Mucosa of rectum (tissue), 2 donors: ENCODE measurements at regions not wholly inside any gene's neighbourhood (a gene's known extent, or its start where the extent isn't known, plus 50 kb on each side); places are given as distances from the start of the nearest gene placed in this dataset.

Source experiments
- H3K27ac ChIP-seq, 2 donors: one replicate each; pipeline ENCODE4 v1.7.0; 2013; ENCODE audit warnings: inconsistent platforms in 2 of 2, low read depth in 2 of 2, low read length in 2 of 2
- H3K27me3 ChIP-seq, 2 donors: one replicate each; pipeline ENCODE4 v1.7.0; 2013; ENCODE audit warnings: low read length in 2 of 2; ENCODE audit not compliant: control insufficient read depth in 2 of 2, insufficient read depth in 2 of 2
- H3K36me3 ChIP-seq, 2 donors: one replicate each; pipeline ENCODE4 v1.7.0; 2013; ENCODE audit warnings: low read length in 2 of 2; ENCODE audit not compliant: control insufficient read depth in 2 of 2, insufficient read depth in 2 of 2
- H3K4me1 ChIP-seq, 2 donors: one replicate each; pipeline ENCODE4 v1.7.0; 2013; ENCODE audit warnings: low read length in 2 of 2, mild to moderate bottlenecking in 1 of 2; ENCODE audit not compliant: control insufficient read depth in 2 of 2, insufficient read depth in 2 of 2
- H3K4me3 ChIP-seq, 2 donors: one replicate each; pipeline ENCODE4 v1.7.0; 2013; ENCODE audit warnings: low read length in 2 of 2
- H3K9ac ChIP-seq, 2 donors: one replicate each; pipeline ENCODE4 v1.7.0; 2013; ENCODE audit warnings: low read length in 2 of 2, low read depth in 1 of 2, mild to moderate bottlenecking in 1 of 2
- H3K9me3 ChIP-seq, 2 donors: one replicate each; pipeline ENCODE4 v1.7.0; 2013; ENCODE audit warnings: low read length in 2 of 2; ENCODE audit not compliant: control insufficient read depth in 2 of 2
- donor health status: healthy.
- donor health status: Normal muscosa, but diverticular disease.

DNA sequence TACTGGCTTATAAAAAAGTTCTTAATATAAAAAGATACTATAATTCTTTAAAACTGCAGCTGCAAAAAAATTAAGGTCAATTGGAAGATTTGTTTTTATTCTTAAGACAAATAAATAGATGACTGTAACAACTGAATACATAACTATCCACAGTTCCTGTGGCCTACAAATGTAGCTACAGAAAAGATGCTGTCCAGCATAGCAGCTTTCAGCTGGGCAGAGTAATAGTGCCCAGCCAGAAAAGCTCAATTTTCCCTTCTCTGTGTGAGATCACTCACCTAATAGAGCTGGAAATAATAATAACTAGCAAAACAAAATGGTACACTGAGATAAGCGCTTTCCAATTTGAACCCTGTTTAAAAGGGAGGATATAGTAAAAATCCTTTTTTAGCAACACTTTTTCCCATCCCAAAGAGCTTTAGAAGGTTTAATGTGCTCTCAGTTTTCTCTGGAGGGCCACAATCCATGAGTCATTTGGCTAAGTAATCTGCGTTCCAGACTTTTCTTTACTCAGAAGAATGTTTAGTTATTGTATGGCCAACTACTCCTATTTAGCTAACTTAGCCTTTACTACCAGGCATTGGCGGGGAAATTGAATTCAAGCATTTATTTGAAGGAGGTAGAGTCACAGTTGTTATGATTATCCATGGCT is 158.1 kb upstream of the SLC39A10 start:
- H3K36me3 ChIP-seq: no peaks in the 10 kb centered on the region
- no peaks in the 10 kb centered on the region for H3K4me1 ChIP-seq
- H3K9ac ChIP-seq: no peak overlapping the region

DNA sequence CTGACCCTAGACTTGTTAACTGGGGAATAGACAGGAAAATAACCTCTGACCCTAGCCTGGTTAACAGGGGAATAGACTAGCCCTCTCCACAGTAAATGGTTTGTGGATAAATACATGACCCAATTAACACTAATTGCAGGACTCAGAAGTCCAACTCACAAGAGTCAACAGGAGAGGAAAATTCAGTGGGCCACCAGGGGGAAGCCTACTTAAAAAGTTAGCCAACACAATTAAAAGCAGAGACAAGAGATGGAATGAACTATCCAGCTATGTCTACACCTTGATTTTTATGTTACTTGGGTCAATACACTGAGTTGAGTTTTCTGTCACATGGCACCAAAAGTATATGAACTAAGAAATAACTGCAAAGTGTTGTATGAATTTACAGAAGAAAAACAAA is 158.8 kb upstream of the SLC39A10 start:
- Histone ChIP-seq H3K4me3 (no peak overlapping the region), H3K36me3 (no peaks in the 10 kb centered on the region), H3K9me3 (no peaks in the 10 kb centered on the region), H3K27me3 (no peaks in the 10 kb centered on the region), H3K27ac (no peak overlapping the region), H3K4me1 (no peaks in the 10 kb centered on the region), H3K9ac (no peak overlapping the region)

More for the DNA sequence above, 158.1 kb upstream of the SLC39A10 start:
- no peaks in the 10 kb centered on the region for H3K27me3 ChIP-seq
- no peak overlapping the region for H3K27ac ChIP-seq
- no peaks in the 10 kb centered on the region for H3K9me3 ChIP-seq
- no peak overlapping the region for H3K4me3 ChIP-seq

DNA sequence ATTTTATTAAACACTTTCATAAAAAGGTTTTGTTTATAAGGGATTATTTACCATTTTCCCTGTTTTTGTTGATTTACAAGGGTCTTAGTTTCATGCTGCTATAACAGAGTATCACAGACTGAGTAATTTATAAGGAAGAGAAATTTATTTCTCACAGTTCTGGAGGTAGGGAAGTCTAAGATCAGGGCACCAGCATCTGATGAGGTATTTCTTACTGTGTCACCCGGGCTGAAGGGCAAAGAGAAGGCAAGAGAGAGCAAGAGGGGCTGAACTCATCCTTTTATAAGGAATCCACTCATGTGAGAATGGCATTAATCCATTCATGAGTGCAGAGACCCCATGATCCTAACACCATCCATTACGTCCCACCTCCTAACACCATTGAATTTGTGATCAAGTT is 160.0 kb upstream of the SLC39A10 start:
- H3K27ac ChIP-seq: no peak overlapping the region
- H3K4me3 ChIP-seq: no peak overlapping the region
- no peak overlapping the region for H3K9ac ChIP-seq
- no peaks in the 10 kb centered on the region for H3K36me3 ChIP-seq
- H3K27me3 ChIP-seq: no peaks in the 10 kb centered on the region
- H3K4me1 ChIP-seq: no peaks in the 10 kb centered on the region
- no peaks in the 10 kb centered on the region for H3K9me3 ChIP-seq

DNA sequence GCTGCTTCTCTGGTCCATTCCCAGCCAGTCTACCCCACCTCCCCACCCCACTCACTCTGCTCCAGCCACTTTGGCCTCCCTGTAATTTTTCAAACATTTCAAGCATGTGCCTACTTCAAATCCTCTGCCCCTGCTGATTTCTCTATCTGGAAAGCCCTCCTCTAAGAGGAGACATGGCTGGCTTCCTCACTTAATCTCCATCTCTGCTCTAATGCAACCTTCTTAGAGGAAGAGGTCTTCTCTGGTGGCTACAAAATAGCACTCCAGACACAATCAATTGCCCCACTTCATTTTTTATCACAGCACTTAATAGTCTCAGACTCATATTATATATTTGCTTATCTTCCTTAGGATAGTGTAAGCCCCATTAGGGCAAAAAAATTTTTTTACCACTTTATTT is 161.1 kb upstream of the SLC39A10 start:
- H3K27me3 ChIP-seq: no peaks in the 10 kb centered on the region
- H3K4me3 ChIP-seq: no peak overlapping the region
- H3K4me1 ChIP-seq: no peaks in the 10 kb centered on the region
- H3K36me3 ChIP-seq: no peaks in the 10 kb centered on the region
- H3K9ac ChIP-seq: no peak overlapping the region
- no peak overlapping the region for H3K27ac ChIP-seq
- no peaks in the 10 kb centered on the region for H3K9me3 ChIP-seq

DNA sequence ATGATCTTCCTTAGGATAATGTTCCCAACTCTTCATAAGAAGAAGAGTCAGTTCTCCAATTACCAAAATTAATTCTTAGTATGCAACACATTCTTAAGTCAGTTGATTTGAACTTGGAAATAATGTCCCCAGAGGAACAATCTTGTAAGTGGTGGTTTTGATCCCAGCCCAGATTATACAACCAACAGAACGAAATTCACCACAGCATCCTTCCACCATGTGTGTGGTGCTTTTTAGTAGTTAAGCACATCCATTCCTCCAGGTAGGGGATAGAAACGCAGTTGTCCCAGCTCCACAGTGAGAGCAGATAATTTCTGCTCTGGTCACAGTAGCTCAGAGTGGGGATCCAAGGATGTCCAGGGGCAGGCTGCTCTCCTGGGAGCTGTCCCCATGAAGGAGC is 161.7 kb upstream of the SLC39A10 start:
- Histone ChIP-seq H3K9ac (no peak overlapping the region), H3K36me3 (no peaks in the 10 kb centered on the region), H3K27ac (no peak overlapping the region), H3K4me3 (no peak overlapping the region), H3K4me1 (no peaks in the 10 kb centered on the region), H3K27me3 (no peaks in the 10 kb centered on the region), H3K9me3 (no peaks in the 10 kb centered on the region)

DNA sequence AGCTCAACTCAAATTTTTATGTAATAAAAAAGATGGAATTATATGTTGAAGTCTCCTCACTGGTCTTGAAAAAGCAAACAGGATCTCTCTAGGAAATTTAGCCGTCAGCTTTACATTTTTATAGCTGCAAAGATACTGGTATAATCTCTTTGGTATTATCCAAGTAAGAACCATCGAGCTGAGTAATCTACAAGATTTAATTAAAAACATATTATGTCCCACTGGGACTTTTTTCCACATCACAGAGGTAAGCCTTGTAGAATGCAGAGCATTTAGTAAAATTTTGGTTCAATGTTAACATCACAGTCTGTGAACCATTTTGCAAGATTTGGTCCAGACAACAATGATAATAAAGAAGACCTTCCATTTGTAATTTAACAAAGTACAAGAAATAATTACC is 162.6 kb upstream of the SLC39A10 start:
- Histone ChIP-seq H3K9ac (no peak overlapping the region), H3K9me3 (no peaks in the 10 kb centered on the region), H3K4me1 (no peaks in the 10 kb centered on the region), H3K27me3 (no peaks in the 10 kb centered on the region), H3K27ac (no peak overlapping the region), H3K4me3 (no peak overlapping the region), H3K36me3 (no peaks in the 10 kb centered on the region)

DNA sequence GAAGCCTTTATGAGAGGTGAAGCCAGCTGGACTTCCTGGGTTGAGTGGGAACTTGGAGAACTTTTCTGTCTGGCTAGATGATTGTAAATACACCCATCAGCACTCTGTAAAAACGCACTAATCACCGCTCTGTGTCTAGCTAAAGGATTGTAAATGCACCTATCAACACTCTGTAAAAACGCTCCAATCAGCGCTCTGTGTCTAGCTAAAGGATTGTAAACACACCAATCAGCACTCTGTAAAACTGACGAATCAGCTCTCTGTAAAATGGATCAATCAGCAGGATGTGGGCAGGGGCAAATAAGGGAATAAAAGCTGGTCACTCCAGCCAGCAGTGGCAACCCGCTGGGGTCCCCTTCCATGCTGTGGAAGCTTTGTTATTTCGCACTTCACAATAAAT is 163.6 kb upstream of the SLC39A10 start:
- Histone ChIP-seq H3K27me3 (no peaks in the 10 kb centered on the region), H3K9ac (no peak overlapping the region), H3K36me3 (no peaks in the 10 kb centered on the region), H3K4me1 (no peaks in the 10 kb centered on the region), H3K4me3 (no peak overlapping the region), H3K9me3 (no peaks in the 10 kb centered on the region), H3K27ac (no peak overlapping the region)

DNA sequence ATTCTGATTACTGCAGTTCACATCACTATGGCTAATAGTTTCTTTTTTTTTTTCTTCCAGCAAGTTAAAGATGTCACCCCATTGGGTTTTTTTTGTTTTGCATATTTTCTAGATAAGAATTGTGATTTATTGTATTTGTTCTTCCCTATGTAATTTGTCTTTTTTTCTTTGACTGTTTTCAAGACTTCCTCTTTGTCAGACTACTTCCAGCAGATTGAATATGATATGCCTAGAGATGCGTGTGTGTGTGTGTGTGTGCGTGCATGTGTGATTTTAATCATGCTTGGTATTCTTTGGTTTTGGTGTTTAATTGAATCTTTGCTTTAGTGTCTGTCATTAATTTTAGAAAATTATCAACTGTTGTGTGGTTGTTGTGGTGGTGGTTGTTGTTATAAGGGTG is 166.7 kb upstream of the SLC39A10 start:
- no peaks in the 10 kb centered on the region for H3K27me3 ChIP-seq
- H3K9ac ChIP-seq: no peak overlapping the region
- no peaks in the 10 kb centered on the region for H3K36me3 ChIP-seq
- H3K9me3 ChIP-seq: no peaks in the 10 kb centered on the region
- no peaks in the 10 kb centered on the region for H3K4me1 ChIP-seq
- no peak overlapping the region for H3K27ac ChIP-seq
- H3K4me3 ChIP-seq: no peak overlapping the region

DNA sequence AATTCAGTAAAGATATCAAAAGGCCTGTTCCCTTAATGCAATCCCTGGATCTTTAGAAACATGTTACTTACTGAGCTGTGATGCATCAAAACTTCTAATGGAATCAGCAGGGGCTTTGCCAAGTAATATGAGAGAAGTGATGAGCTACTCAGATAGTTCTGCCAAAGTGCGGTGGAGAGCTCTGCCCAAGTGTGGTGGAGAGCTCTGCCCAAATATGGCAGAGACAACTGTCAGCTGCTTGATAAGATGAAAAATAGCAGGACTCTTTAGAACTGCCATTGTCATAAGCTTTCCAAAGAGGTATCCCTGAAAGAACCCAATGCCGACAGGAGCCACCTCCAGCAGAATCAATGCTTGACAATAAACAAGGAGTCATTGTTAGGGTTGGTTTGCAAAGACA is 167.9 kb upstream of the SLC39A10 start:
- H3K4me3 ChIP-seq: no peak overlapping the region
- no peak overlapping the region for H3K27ac ChIP-seq
- no peaks in the 10 kb centered on the region for H3K27me3 ChIP-seq
- no peaks in the 10 kb centered on the region for H3K36me3 ChIP-seq
- H3K4me1 ChIP-seq: no peaks in the 10 kb centered on the region
- H3K9me3 ChIP-seq: no peaks in the 10 kb centered on the region
- H3K9ac ChIP-seq: no peak overlapping the region

DNA sequence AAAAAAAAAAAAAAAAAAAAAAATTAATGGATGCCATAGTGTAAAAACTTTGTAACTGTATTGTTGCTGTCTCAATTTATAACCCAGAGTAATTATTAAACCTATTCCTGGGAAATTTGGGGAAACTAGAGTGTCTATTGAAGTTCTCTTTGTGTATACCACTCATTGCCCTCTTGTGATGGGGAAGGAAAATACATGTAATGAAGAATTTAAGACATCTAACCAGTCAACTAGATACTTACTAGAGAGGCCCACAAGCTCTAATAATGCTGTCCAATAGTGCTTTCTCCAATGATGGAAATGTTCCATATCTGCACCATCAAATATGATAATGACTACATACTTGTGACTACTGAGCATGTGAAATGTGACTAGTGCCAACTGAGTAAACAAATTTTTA is 168.5 kb upstream of the SLC39A10 start:
- Histone ChIP-seq H3K4me1 (no peaks in the 10 kb centered on the region), H3K4me3 (no peak overlapping the region), H3K27me3 (no peaks in the 10 kb centered on the region), H3K9me3 (no peaks in the 10 kb centered on the region), H3K27ac (no peak overlapping the region), H3K9ac (no peak overlapping the region), H3K36me3 (no peaks in the 10 kb centered on the region)
